Common myeloid progenitor, CD34-positive (primary cell): ENCODE measurements at regions not wholly inside any gene's neighbourhood (a gene's known extent, or its start where the extent isn't known, plus 50 kb on each side); places are given as distances from the start of the nearest gene placed in this dataset.

Source experiments
- CTCF ChIA-PET: fragments of 350-600 bp; sonication (Branson Sonifier 250); formaldehyde crosslinking; loops from one replicate; lab custom pipeline; 2021; ENCODE audit warnings: antibody characterized with exemption; lab: Charles Lee
- POLR2A ChIA-PET: fragments of 350-600 bp; sonication (Branson Sonifier 250); formaldehyde crosslinking; loops from one replicate; lab custom pipeline; 2021; ENCODE audit warnings: antibody characterized with exemption; lab: Charles Lee
- DNase-seq, 3 donors: peaks; one replicate each; pipeline versions ENCODE4 v3.0.0 to v3.0.0-alpha.2; 2013
- H3K27ac ChIP-seq, 2 experiments: 1 replicate in 1 of 2; 2 replicates in 1 of 2; pipeline ENCODE4 v1.7.0; 2013; ENCODE audit warnings: inconsistent platforms in 2 of 2, low read length in 2 of 2, mild to moderate bottlenecking in 2 of 2, low read depth in 1 of 2, moderate library complexity in 1 of 2; ENCODE audit not compliant: severe bottlenecking in 2 of 2, insufficient read depth in 1 of 2, poor library complexity in 1 of 2
- H3K27me3 ChIP-seq, 5 experiments: replicated peaks in 2 of 5; 1 replicate in 3 of 5; 2 replicates in 2 of 5; pipeline versions ENCODE4 v1.6.1 to v1.7.0; 2013; ENCODE audit warnings: low read length in 4 of 5, mild to moderate bottlenecking in 2 of 5, moderate library complexity in 2 of 5, inconsistent platforms in 1 of 5; ENCODE audit not compliant: insufficient read depth in 5 of 5, control insufficient read depth in 4 of 5
- H3K36me3 ChIP-seq, 4 experiments: 1 replicate in 2 of 4; 2 replicates in 2 of 4; pipeline versions ENCODE4 v1.6.1 to v1.7.0; 2013; ENCODE audit warnings: low read length in 3 of 4, control low read depth in 1 of 4, mild to moderate bottlenecking in 1 of 4; ENCODE audit not compliant: control insufficient read depth in 4 of 4, insufficient read depth in 4 of 4
- H3K4me1 ChIP-seq, 4 experiments: 1 replicate in 3 of 4; 2 replicates in 1 of 4; pipeline versions ENCODE4 v1.6.1 to v1.7.1; 2013; ENCODE audit warnings: low read length in 3 of 4, mild to moderate bottlenecking in 3 of 4, control low read depth in 1 of 4, inconsistent platforms in 1 of 4, moderate library complexity in 1 of 4; ENCODE audit not compliant: control insufficient read depth in 4 of 4, insufficient read depth in 4 of 4; ENCODE audit errors: control extremely low read depth in 1 of 4
- H3K4me3 ChIP-seq, 7 experiments: 1 replicate in 4 of 7; 2 replicates in 3 of 7; pipeline versions ENCODE4 v1.5.1 to v1.7.0; 2013; ENCODE audit warnings: mild to moderate bottlenecking in 7 of 7, low read length in 6 of 7, moderate library complexity in 6 of 7, inconsistent platforms in 2 of 7, low read depth in 2 of 7, control low read depth in 1 of 7; ENCODE audit not compliant: insufficient read depth in 4 of 7, control insufficient read depth in 1 of 7; ENCODE audit errors: extremely low read depth in 1 of 7
- H3K9me3 ChIP-seq, 5 experiments: 1 replicate in 4 of 5; 2 replicates in 1 of 5; pipeline versions ENCODE4 v1.6.1 to v1.7.1; 2013; ENCODE audit warnings: low read length in 4 of 5, mild to moderate bottlenecking in 2 of 5, inconsistent platforms in 1 of 5, low read depth in 1 of 5, moderate library complexity in 1 of 5; ENCODE audit not compliant: control insufficient read depth in 4 of 5, insufficient read depth in 2 of 5; ENCODE audit errors: control extremely low read depth in 1 of 5
- WGBS: methylation state at CpG from one replicate; pipeline ENCODE4 v1.1.5; 2013; ENCODE audit not compliant: insufficient coverage; 5-methylcytosine and 5-hydroxymethylcytosine counted together

DNA sequence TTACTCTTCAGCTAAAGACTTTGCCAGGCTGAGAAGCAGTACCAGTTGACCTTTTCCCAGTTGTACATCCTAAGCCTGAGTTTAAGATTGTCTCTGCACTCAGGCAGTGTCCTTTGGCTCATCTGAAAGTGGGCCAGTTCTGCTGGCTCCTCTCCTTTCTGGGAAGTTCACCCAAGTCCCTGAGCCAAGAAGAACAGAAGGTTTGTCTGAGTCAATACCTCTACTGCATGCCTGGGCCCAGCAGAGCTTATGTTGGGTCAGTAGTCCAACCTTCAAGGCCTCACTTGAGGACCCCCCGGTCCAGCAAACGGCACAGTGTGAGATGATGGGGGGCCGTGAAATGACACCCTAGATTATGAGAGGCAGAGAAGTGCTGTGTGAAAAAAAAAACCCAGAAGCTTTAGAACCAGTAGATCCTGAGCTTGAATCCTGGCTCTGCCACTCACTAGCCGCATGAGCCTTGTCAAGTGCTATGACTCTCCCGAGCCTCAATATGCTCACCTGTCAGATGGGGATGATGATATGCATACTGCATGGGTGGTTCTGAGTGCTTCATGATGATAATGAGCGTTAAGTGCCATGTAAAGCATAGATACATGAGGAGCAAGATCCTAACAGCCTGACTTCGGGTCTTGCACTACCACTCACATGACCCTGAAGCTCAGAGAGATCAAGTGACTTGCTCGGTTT is 156.0 kb downstream of the MACROH2A1 start:
- no peak overlapping the region for H3K4me3 ChIP-seq
- H3K36me3 ChIP-seq, result no peaks in the 10 kb centered on the region
- ChIA-PET POLR2A (no interaction called here), CTCF (interaction anchor here (1.1 to 1.3 kb wide), 2 partner anchors 12 to 24 kb away, joined by 3 read pairs; no protein-coding TSS in a partner anchor)
- 99% methylated on average over 8 of the region's 8 CpGs for WGBS
- no peak overlapping the region for H3K27ac ChIP-seq
- H3K9me3 ChIP-seq, result no peaks in the 10 kb centered on the region
- peaks cover 0 to 3% (median 0%) of the 10 kb centered on the region in 5 experiments for H3K27me3 ChIP-seq
- no peak for DNase-seq
- H3K4me1 ChIP-seq, result no peaks in the 10 kb centered on the region

DNA sequence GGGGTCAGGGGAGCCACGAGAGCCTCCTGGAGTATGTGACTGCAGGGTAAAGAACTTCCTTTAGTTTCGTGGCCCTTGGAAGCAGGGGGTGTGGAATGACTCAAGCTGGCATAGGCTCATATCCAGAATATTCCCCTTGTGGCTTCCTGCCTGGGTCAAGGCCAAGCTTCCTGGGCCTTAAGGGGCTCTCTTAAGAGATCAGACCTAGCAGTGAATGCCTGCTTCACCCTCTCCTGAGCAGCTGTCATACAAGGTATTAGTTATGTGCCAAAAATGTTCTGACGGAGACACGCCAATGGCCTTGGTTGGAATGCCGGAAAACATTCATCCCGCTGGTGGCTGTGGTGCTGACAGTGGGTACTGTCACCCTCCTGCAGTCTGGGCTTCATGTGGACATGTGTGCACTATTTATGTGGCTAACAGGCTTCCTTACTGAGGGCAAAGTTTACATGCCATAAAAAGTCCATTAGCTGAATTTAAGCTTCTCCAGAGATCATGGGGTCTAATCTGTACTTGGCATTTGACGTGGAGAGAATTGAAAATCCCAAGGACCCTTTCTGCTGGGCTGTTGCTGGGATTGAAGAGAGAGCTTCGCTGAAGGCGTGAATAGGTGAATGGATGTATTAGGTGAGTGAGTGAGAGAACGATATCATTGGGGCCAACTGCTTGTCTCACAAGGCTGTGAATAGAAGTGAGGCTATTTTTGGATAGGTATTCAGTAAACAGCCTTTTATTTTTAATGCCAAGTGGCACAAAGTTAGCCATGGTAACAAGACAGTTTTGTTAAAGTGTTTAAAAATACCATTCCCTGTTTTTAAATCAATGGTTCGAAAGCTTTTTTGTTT is 156.8 kb downstream of the MACROH2A1 start:
- no peak overlapping the region for H3K4me3 ChIP-seq
- H3K36me3 ChIP-seq, result no peaks in the 10 kb centered on the region
- POLR2A ChIA-PET, result no interaction called here
- peaks cover 0 to 3% (median 0%) of the 10 kb centered on the region in 5 experiments for H3K27me3 ChIP-seq
- CTCF ChIA-PET, result interaction anchor here (1.1 to 1.3 kb wide), 3 partner anchors 11 to 23 kb away, joined by 3 to 4 read pairs (median 3); no protein-coding TSS in a partner anchor
- no peak overlapping the region for H3K27ac ChIP-seq
- DNase-seq, result no peak
- 96% methylated on average over 10 of the region's 11 CpGs for WGBS
- no peaks in the 10 kb centered on the region for H3K9me3 ChIP-seq
- H3K4me1 ChIP-seq, result no peaks in the 10 kb centered on the region

GRCh38 chr5:135241536-135241935 is 157.5 kb downstream of the MACROH2A1 start:
- H3K4me3 ChIP-seq, result no peak overlapping the region
- no peaks in the 10 kb centered on the region for H3K36me3 ChIP-seq
- DNase-seq, result no peak
- no peaks in the 10 kb centered on the region for H3K9me3 ChIP-seq
- ChIA-PET POLR2A (no interaction called here), CTCF (interaction anchor here (1.2 kb wide), 1 partner anchor 10 kb away, joined by 4 read pairs; no protein-coding TSS in a partner anchor)
- H3K4me1 ChIP-seq, result no peaks in the 10 kb centered on the region
- H3K27ac ChIP-seq, result no peak overlapping the region
- H3K27me3 ChIP-seq, result peaks cover 0 to 3% (median 0%) of the 10 kb centered on the region in 5 experiments

- Histone ChIP-seq H3K9me3 (no peaks in the 10 kb centered on the region), H3K36me3 (no peaks in the 10 kb centered on the region), H3K27ac (no peak overlapping the region), H3K4me1 (no peaks in the 10 kb centered on the region), H3K4me3 (no peak overlapping the region), H3K27me3 (peaks cover 0 to 3% (median 0%) of the 10 kb centered on the region in 5 experiments)
- DNase-seq, result no peak
- ChIA-PET POLR2A (no interaction called here), CTCF (interaction anchor here (1.2 kb wide), 1 partner anchor 10 kb away, joined by 4 read pairs; no protein-coding TSS in a partner anchor)
- 100% methylated on average over 2 of the region's 2 CpGs for WGBS
Measured at GRCh38 chr5:135240781-135241360, 158.2 kb downstream of the MACROH2A1 start.

DNA sequence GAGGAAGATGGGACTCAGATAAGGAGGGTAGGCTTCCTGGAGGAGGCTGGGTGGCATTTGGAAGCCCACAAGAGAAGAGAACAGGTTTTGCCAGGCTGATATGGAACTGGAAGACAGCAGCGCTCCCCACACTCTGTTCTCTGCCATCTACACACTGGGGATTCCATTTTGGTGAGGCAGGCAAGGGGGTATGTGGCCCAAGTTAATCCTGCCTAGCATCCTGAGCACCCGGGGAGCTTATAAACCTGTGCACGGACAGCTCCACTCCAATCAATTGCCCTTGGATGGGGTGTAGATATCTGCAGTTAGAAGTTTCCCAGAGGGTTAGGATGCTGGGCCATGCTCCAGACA is 158.8 kb downstream of the MACROH2A1 start:
- Histone ChIP-seq H3K36me3 (no peaks in the 10 kb centered on the region), H3K4me3 (no peak overlapping the region), H3K4me1 (no peaks in the 10 kb centered on the region), H3K27me3 (peaks cover 0 to 3% (median 0%) of the 10 kb centered on the region in 5 experiments), H3K27ac (no peak overlapping the region), H3K9me3 (no peaks in the 10 kb centered on the region)
- POLR2A ChIA-PET, result no interaction called here
- 94% methylated on average over 2 of the region's 3 CpGs for WGBS
- no peak for DNase-seq
- CTCF ChIA-PET, result interaction anchor here (0.8 kb wide), 1 partner anchor 18 kb away, joined by 3 read pairs; no protein-coding TSS in a partner anchor

DNA sequence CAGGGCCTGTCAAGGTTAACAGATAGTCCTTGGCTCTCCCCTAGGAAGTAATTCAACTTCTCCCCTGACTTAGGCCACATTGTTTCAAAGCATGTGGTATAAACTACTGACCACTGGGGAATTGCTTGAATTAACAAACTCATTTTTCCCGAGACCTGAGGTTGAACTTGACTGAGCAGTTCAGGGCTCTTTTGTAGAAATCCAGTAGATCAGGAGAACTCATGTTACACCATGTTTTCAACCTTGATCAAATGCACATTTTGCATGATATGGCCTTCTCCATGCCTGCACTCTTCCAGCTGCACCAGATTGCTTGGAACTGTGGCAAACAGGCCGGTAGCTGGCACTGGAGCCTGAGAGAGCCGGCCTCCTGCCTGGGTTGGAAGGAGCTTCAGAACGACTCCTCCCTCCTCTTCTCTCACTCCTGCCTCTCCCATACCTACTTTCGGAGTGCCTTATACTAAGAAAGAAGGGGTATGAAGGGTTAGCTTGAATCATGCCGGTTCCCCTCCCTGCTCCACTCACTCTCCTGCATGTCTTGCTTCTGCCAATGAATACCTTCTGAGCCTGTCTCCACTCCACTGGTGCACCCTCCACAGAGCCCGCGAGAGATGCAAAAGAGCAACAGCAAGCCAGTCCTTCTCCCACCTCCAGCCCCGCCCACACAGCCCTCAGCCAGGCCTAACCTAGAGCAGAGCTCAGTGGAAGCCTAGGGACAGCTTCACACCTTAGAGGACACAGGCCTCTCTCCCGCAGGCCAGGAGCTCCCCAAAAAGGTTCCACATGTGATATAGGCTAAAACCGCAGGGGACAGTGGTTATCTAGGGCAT is 159.4 kb downstream of the MACROH2A1 start:
- 88% methylated on average over 8 of the region's 11 CpGs for WGBS
- ChIA-PET POLR2A (no interaction called here), CTCF (interaction anchor here (0.8 kb wide), 1 partner anchor 17 kb away, joined by 3 read pairs; no protein-coding TSS in a partner anchor)
- DNase-seq, result no peak
- H3K27ac ChIP-seq, result no peak overlapping the region
- H3K4me1 ChIP-seq, result no peaks in the 10 kb centered on the region
- H3K36me3 ChIP-seq, result no peaks in the 10 kb centered on the region
- no peaks in the 10 kb centered on the region for H3K9me3 ChIP-seq
- H3K4me3 ChIP-seq, result no peak overlapping the region
- peaks cover 0 to 3% (median 0%) of the 10 kb centered on the region in 5 experiments for H3K27me3 ChIP-seq
